OCI-LY3 (cell line): ENCODE measurements at regions not wholly inside any gene's neighbourhood (a gene's known extent, or its start where the extent isn't known, plus 50 kb on each side); places are given as distances from the start of the nearest gene placed in this dataset.

ENCODE experiments used
- H2AFZ ChIP-seq: fragments of 200-600, 300-600 bp; shearing (Covaris generic); 2 replicates; pipeline ENCODE4 v1.6.0; 2014; ENCODE audit warnings: antibody characterized with exemption, low read depth, low read length
- H3K27ac ChIP-seq: fragments of 200-600, 300-600 bp; sonication (generic); 2 replicates; pipeline ENCODE4 v1.5.1; 2014; ENCODE audit warnings: mild to moderate bottlenecking, low read length, moderate library complexity, mixed read lengths
- H3K27me3 ChIP-seq: fragments of 200-600, 300-600 bp; sonication (generic); 2 replicates; pipeline ENCODE4 v1.6.1; 2014; ENCODE audit warnings: low read depth, low read length, mixed read lengths
- H3K36me3 ChIP-seq: fragments of 200-600, 300-600 bp; sonication (generic); replicated peaks from 2 replicates; pipeline ENCODE3; 2014; ENCODE audit warnings: low read depth, low read length, mixed read lengths
- H3K4me1 ChIP-seq: fragments of 300-600, 200-600 bp; sonication (generic); 2 replicates; pipeline ENCODE4 v1.6.1; 2014; ENCODE audit warnings: low read length, mixed read lengths
- H3K4me2 ChIP-seq: fragments of 200-600, 300-600 bp; sonication (generic); 2 replicates; pipeline ENCODE4 v1.6.1; 2014; ENCODE audit warnings: low read length, mixed read lengths
- H3K4me3 ChIP-seq: fragments of 300-600, 200-600 bp; sonication (generic); 2 replicates; pipeline ENCODE4 v1.5.1; 2014; ENCODE audit warnings: antibody characterized with exemption, mild to moderate bottlenecking, low read length, moderate library complexity
- H3K79me2 ChIP-seq: fragments of 300-600, 200-600 bp; shearing (Covaris generic); 2 replicates; pipeline ENCODE4 v1.6.1; 2014; ENCODE audit warnings: mild to moderate bottlenecking, low read length, mixed read lengths
- H3K9ac ChIP-seq: fragments of 300-600, 200-600 bp; shearing (Covaris generic); 2 replicates; pipeline ENCODE4 v1.6.0; 2014; ENCODE audit warnings: mild to moderate bottlenecking, low read length, moderate library complexity
- H3K9me3 ChIP-seq: fragments of 200-600, 300-600 bp; shearing (Covaris generic); 2 replicates; pipeline ENCODE4 v1.6.1; 2014; ENCODE audit warnings: low read length, mixed read lengths; ENCODE audit not compliant: insufficient read depth
- H4K20me1 ChIP-seq: fragments of 200-600, 300-600 bp; sonication (generic); 2 replicates; pipeline ENCODE4 v1.6.1; 2016; ENCODE audit warnings: low read length, mixed read lengths; ENCODE audit not compliant: insufficient read depth
- EZH2phosphoT487 ChIP-seq: fragments of 200-600 bp; shearing (Covaris generic); IDR thresholded peaks from 2 replicates; pipeline ENCODE4 v1.6.1; 2018; ENCODE audit warnings: antibody characterized with exemption, mixed run types, low read depth
- TF ChIP-seq, protein P1 (sequence below): fragments of 200-600, 300-600 bp; sonication (generic); IDR thresholded peaks from 2 replicates; pipeline ENCODE4 v1.5.1; 2014; ENCODE audit warnings: antibody characterized with exemption, low read length, low read depth

DNA sequence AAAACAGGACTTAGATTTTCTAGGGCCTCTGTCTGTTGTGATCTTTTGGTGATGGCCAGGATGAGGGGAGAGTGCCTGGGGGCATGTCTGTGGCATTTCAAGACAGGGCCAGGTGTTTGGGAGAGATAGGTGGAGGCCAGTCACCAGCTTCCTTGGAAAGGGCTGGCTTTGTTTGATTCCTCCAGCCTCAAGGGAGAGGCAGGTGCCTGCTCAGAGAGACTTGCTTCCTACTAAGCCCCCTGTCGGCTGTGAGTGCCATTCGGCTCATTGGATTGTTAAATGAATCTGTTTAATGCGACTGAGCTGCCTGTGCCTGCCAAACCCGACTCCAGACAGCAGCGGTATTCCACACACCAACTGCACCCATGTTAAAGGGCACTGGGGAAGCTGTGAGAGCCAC is 304.1 kb upstream of the COBL start:
- H3K9me3 ChIP-seq: no peaks in the 10 kb centered on the region
- no peak overlapping the region for H3K27ac ChIP-seq
- H3K79me2 ChIP-seq: no peaks in the 10 kb centered on the region
- no peaks in the 10 kb centered on the region for H3K36me3 ChIP-seq
- no peak overlapping the region for H2AFZ ChIP-seq
- H3K4me3 ChIP-seq: no peak overlapping the region
- no peak overlapping the region for H3K4me2 ChIP-seq
- no peaks in the 10 kb centered on the region for H4K20me1 ChIP-seq
- no peak overlapping the region for H3K9ac ChIP-seq
- H3K27me3 ChIP-seq: no peaks in the 10 kb centered on the region
- H3K4me1 ChIP-seq: no peaks in the 10 kb centered on the region
- TF ChIP-seq, protein P1, sequence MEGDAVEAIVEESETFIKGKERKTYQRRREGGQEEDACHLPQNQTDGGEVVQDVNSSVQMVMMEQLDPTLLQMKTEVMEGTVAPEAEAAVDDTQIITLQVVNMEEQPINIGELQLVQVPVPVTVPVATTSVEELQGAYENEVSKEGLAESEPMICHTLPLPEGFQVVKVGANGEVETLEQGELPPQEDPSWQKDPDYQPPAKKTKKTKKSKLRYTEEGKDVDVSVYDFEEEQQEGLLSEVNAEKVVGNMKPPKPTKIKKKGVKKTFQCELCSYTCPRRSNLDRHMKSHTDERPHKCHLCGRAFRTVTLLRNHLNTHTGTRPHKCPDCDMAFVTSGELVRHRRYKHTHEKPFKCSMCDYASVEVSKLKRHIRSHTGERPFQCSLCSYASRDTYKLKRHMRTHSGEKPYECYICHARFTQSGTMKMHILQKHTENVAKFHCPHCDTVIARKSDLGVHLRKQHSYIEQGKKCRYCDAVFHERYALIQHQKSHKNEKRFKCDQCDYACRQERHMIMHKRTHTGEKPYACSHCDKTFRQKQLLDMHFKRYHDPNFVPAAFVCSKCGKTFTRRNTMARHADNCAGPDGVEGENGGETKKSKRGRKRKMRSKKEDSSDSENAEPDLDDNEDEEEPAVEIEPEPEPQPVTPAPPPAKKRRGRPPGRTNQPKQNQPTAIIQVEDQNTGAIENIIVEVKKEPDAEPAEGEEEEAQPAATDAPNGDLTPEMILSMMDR: no peak
- no peak for TF ChIP-seq EZH2phosphoT487

GRCh38 chr7:51619880-51620279 is 303.3 kb upstream of the COBL start:
- Histone ChIP-seq H3K4me1 (no peaks in the 10 kb centered on the region), H3K4me2 (no peak overlapping the region), H4K20me1 (no peaks in the 10 kb centered on the region), H3K27ac (no peak overlapping the region), H3K27me3 (no peaks in the 10 kb centered on the region), H3K4me3 (no peak overlapping the region), H3K9me3 (no peaks in the 10 kb centered on the region), H2AFZ (no peak overlapping the region), H3K79me2 (no peaks in the 10 kb centered on the region), H3K9ac (no peak overlapping the region), H3K36me3 (no peaks in the 10 kb centered on the region)
- no peak for TF ChIP-seq EZH2phosphoT487
- TF ChIP-seq, protein P1: no peak

DNA sequence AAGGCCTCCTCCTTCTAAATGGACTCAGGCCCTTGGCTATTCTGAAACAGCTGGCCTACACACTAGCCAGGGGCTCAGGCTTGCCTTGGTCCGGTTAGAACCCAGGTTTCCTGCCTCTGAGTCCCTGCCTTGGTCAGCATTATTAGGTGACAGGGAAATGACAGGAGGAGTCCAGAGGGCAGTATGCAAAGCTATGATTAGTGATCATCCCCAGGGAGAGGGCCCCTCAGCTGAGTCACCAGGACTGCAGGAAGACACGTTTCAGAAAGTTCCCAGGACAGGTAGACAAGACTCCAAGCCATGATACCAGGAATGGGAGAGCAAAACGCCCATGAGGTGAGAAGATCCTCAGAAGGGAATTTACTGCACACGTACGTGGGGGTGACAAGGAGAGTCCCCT is 301.1 kb upstream of the COBL start:
- H3K4me2 ChIP-seq: no peak overlapping the region
- H3K79me2 ChIP-seq: no peaks in the 10 kb centered on the region
- H3K36me3 ChIP-seq: no peaks in the 10 kb centered on the region
- H3K27ac ChIP-seq: no peak overlapping the region
- no peak overlapping the region for H3K9ac ChIP-seq
- TF ChIP-seq EZH2phosphoT487: no peak
- TF ChIP-seq, protein P1: no peak
- no peak overlapping the region for H3K4me3 ChIP-seq
- H3K9me3 ChIP-seq: no peaks in the 10 kb centered on the region
- H4K20me1 ChIP-seq: no peaks in the 10 kb centered on the region
- H3K27me3 ChIP-seq: 0 out of 2 replicates have a peak, but pooled peaks cover 3% of the 10 kb centered on the region
- no peak overlapping the region for H2AFZ ChIP-seq
- H3K4me1 ChIP-seq: no peaks in the 10 kb centered on the region

GRCh38 chr7:51613911-51614357 is 297.3 kb upstream of the COBL start:
- 0 out of 2 replicates have a peak, but pooled peaks cover 3% of the 10 kb centered on the region for H3K27me3 ChIP-seq
- H3K4me3 ChIP-seq: no peak overlapping the region
- no peak overlapping the region for H3K9ac ChIP-seq
- H3K27ac ChIP-seq: no peak overlapping the region
- H3K36me3 ChIP-seq: no peaks in the 10 kb centered on the region
- TF ChIP-seq EZH2phosphoT487: no peak
- TF ChIP-seq, protein P1: no peak
- H2AFZ ChIP-seq: no peak overlapping the region
- no peaks in the 10 kb centered on the region for H3K9me3 ChIP-seq
- no peaks in the 10 kb centered on the region for H3K4me1 ChIP-seq
- no peaks in the 10 kb centered on the region for H3K79me2 ChIP-seq
- no peak overlapping the region for H3K4me2 ChIP-seq
- no peaks in the 10 kb centered on the region for H4K20me1 ChIP-seq
